Activated CD4-positive, CD25-positive, alpha-beta regulatory T cell treated with anti-CD3 and anti-CD28 coated beads, Interleukin-2, amount 50 U/mL, for 72 hours (primary cell): ENCODE measurements at regions not wholly inside any gene's neighbourhood (a gene's known extent, or its start where the extent isn't known, plus 50 kb on each side); places are given as distances from the start of the nearest gene placed in this dataset.
"Not testable (repeated sequence)": the region's sequence is repeated elsewhere in the genome, so short reads cannot be mapped to it uniquely, and the experiment has no call there.

Experiments
- DNase-seq: peaks from one replicate; pipeline ENCODE4 v3.0.0; 2021

DNA sequence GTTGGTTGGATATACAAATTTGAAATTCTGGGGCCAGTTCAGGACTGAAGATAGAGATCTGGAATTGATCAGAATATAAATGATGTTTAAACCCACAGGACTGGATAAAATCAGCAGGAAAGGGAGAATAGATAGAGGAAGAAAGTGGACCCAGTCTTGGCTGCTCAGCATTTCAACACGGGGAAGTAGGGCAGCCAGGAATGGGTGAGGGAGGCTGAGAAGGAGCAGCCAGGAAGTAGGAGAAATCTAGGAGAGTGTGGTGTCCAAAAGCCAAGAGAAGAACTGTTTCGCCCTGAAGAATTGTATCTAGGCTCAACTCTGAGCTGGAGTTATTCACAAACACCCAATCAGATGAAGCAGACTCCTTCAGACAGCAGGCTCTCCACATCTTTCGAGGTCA lies 197.9 kb downstream of the CDCA7 start:
- DNase-seq = no peak

DNA sequence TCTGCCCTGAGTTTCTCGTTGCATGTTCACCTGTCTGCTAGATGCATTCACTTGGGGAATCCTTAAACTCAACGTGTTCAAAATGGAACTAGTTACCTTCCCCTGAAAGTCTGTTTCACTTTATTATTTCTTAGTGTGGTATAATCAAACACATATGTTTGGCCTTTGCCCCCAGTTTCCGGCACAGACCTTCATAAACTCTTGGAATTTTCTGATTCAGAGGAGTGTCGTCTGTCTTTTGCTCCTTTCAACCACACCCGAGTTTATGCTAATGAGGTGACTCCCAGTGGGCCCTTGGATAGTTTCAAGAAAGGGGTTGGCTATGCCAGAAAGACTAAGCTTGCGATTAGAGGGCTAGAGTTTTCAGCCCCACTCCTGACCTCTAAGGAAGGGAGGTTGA lies 198.9 kb downstream of the CDCA7 start:
- no peak for DNase-seq

- no peak for DNase-seq
Observed at GRCh38 chr2:173555833-173556232, 201.2 kb downstream of the CDCA7 start.

- DNase-seq = no peak
Observed at GRCh38 chr2:173556816-173557215, 202.1 kb downstream of the CDCA7 start.

- no peak for DNase-seq
Observed at GRCh38 chr2:173557497-173557896, 202.8 kb downstream of the CDCA7 start.

DNA sequence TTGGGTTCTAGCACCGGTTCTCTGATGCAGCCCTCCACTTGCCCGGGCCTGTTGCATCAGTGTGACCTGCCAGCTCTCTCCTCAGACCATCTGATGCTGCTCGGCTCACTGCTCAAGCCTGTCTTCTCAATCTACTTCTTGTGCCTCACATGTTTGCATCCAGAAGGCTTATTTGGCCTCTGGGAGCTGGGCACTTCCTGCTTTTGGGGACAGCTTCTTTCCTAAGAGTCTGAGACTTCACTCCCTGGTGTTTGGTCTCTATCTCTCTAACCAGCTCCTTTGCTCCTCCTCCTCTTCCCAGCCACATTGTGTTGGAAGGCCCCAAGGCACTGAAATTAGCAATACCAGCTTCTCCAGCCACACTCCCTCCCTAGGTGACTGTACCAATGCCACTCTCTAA lies 212.8 kb downstream of the CDCA7 start:
- DNase-seq = no peak

- no peak for DNase-seq
Observed at GRCh38 chr2:173568054-173568453, 213.4 kb downstream of the CDCA7 start.

DNA sequence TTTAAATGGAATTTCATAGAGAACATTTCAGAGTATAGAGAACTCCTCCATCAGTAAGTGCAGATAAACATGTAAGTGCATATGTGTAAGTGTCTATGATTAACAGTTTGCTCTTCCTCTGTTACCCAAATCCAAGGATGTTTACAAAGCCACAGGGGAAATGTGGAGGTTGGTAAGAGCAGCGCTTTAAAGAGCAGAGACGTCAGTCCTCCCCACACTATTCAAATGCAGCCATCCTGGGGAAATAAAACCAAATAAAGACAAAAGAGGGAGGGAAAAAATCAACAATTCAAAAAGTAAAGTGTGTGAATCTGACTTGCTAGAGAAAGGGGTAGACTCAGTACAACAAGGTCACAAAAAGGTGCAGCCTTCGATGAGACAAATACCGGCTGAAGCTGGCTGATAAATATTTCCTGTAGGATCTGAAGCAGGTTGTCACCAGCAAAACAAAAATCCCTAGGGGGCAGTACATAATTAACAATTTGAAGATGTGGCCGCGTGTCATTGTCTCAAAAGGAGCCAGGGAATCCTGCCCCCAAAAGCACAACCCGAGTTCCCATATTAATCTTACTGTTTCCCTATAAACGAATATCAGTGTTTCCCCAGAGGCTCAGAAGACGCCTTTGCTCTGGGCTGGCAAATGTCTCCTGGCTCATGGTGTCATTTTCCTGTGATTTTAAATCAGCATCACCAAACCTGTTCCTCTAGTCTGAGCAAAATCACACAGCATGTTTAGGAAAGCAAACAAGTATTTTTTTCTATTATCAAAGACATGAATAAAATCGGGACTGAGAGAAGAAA lies 216.5 kb downstream of the CDCA7 start:
- no peak for DNase-seq

- DNase-seq = no peak
Observed at GRCh38 chr2:173571887-173572680, 217.4 kb downstream of the CDCA7 start.

- no peak for DNase-seq
Observed at GRCh38 chr2:173572848-173573247, 218.2 kb downstream of the CDCA7 start.

GRCh38 chr2:173573782-173574181 lies 219.1 kb downstream of the CDCA7 start:
- DNase-seq = not testable (repeated sequence)

- DNase-seq = no peak
Observed at GRCh38 chr2:173574324-173575112, 219.8 kb downstream of the CDCA7 start.

- DNase-seq = no peak
Observed at GRCh38 chr2:173578404-173579107, 223.9 kb downstream of the CDCA7 start.

- DNase-seq = no peak
Observed at GRCh38 chr2:173580351-173580750, 225.7 kb downstream of the CDCA7 start.

GRCh38 chr2:173580956-173581355 lies 226.3 kb downstream of the CDCA7 start:
- no peak for DNase-seq

GRCh38 chr2:173583196-173583595 lies 228.5 kb downstream of the CDCA7 start:
- no peak for DNase-seq

DNA sequence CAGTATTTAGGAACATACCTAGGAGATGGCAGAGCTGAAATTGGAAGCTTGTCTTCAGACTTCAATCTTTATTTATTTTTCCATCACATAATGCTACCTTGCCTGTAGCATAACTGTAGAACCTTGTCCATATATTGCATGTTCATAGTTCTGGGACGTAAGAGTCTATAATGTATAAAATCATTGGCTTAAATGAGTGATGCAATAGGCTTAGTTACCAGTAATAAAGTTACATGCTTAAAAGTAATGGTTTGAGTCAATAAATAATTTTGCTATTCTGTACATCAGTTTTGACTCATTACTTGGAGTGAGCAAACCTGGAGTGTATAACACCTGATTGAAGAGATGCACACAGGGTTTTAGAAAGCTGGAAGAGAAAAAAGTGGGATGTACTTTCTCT lies 229.3 kb downstream of the CDCA7 start:
- DNase-seq = no peak

DNA sequence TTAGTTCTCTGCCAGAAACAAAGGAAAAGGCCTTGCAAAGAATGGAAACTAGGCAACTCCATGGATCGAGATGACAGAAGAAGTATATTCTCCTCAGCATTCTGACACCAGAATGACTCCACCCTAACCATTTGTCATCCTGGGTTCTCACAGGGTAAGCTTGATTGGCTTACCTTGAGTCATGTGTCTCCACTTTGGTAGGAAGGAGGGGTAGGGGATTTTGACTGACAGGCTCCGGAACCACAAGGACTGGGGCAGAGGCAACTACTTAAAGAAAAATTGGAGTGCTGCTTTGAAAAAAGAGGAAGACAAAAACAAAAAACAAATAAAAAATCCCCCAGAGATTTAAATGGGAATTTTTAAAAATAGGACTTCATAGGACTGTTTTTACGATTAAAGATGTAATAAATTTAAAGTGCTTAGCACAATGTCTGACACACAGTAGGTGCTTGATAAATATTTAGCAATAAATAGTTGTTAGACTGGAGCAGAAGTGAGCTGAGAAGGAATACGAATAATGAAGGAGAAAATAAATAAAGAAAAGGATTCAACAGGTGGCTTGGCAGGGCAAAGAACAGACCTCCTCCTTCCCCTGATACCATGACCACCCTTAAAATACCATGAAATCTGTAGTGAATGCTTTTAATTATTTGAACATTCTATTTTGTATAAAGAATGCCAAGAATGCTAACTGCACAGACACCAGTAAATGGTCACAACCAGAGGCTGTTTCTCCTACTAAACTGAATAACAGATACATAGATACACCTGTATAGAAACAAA lies 230.2 kb downstream of the CDCA7 start:
- DNase-seq = no peak

DNA sequence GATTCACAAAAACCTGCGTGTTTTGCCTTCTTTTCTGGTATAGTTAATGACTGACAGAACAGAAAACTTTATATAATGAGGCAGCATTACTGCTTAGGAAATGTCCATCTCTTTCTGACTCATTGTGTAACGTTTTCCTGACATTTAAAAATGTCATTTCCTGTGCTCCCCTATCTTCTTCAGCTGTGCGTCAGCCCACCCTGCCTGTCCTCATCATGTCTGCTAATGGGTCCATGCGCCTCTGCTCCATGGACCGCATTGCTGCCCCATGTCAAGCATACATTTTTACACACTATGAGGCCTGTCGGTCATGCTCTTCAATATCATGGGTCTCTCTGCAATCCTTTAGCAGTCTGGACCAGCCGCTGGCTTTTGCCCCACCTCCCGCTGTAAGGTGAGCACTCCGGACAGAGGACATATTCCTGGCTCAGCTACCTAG lies 234.3 kb downstream of the CDCA7 start:
- DNase-seq = no peak

GRCh38 chr2:173589604-173590275 lies 235.1 kb downstream of the CDCA7 start:
- no peak for DNase-seq

DNA sequence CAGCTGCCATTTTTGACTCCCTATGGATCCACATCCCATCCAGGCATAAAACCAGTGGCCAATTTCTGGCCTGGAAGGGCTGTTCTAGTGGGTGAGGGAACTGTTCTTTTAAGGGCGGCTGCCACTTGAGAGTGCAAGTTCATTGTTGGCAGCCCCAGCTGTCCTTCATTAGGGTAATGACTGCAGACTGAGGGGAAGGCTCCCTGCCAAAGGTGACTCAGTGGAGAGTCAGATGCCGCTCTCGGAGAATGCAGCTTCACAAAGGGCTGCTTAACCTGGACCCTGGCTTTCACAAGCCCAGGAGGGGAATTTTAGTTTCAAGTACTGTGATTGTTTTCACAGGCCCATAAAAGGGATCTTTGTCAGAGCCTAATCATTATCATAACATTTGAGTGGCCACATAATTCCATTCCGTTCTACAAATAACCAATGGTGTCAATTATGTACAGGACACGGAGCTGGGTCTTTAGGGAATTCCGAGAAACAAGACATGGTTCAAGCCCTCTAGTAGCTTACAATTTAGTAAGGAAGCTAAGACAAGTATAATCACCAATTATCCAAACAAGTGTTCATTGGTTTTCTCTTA lies 235.7 kb downstream of the CDCA7 start:
- no peak for DNase-seq
